HG03575 (cell line): ENCODE measurements at regions not wholly inside any gene's neighbourhood (a gene's known extent, or its start where the extent isn't known, plus 50 kb on each side); places are given as distances from the start of the nearest gene placed in this dataset.
"Not testable (repeated sequence)": the region's sequence is repeated elsewhere in the genome, so short reads cannot be mapped to it uniquely, and the experiment has no call there.

Source experiments
- ATAC-seq: cut with Tn5 transposase; IDR thresholded peaks from one replicate; pipeline ENCODE4 v1.9.1; 2021; ENCODE audit not compliant: unreplicated experiment, insufficient number of reproducible peaks, low FRiP score; ENCODE audit errors: extremely low read depth

DNA sequence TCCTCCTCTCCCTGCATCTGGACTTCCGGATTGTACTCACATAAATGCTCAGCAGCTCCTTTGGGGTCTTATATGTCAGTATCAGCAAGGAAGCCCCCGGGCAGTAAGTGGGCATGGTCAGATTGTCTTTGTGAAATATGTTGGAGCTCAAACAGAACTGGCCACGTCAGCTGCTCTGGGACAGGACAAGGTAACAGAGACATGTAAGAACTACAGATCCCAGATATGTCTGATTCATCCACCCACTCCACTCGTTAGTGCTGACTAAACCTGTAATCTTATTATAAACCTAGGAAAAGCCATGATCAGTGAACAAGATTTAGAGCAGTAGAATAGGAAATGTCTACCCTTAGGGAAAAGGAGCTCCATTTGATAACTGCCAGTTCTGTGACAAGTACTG lies 561.8 kb downstream of the CETN3 start:
- ATAC-seq: no peak

DNA sequence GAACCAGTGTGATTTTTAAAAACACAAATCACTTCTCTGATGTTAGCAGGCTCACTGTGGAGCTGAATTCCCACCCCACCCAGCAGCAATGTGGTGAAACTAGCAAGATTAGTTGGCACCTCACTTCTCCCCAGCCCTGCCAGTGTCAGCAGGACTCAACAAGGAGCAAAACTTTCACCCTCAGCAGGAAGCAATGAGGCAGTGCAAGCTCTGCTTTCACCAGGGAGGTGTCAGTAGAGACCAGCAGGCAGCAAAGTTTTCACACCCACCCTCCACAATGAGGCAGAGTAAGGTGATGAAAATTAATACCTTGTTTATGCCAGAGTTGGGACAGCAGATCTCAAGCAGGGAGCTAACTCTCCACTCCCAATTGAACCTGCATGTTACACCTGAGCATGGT lies 565.0 kb downstream of the CETN3 start:
- ATAC-seq: no peak

DNA sequence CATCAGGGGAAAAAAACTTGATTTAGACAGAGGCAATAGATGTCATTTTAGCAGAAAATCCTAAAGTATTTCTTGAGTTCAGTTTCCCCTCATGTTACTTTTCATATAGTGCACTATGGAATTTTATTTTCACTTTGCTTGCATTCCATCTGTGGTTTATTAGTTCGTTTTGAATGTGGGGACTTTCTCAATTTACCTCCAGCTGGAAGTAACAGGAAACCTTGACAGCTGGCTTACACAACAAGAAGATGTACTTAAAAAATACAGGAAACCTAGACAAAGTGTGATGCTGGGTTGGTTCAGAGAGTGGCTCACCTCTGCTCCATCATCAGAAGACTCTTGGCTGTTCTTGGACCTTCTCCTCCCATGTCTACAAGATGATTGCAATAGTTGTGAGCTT lies 567.0 kb downstream of the CETN3 start:
- ATAC-seq: no peak

DNA sequence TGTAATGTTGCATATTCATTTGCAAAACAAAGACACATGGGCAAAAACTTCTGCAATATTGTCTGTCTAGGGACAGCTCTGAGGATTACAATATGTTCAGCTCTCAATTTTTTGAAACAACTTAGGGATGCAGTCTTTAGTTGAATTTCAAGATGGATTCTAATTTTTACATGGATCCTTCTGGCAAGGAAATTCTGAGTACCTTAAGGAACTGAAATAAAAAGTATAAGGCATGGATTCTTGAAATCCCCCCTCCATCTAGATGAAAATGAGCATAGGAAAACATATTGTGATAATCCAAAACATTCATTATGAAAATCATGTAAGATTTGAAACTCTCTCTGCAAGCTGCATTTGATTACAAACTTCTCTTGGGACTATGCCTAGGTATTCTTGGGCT lies 568.6 kb downstream of the CETN3 start:
- no peak for ATAC-seq

DNA sequence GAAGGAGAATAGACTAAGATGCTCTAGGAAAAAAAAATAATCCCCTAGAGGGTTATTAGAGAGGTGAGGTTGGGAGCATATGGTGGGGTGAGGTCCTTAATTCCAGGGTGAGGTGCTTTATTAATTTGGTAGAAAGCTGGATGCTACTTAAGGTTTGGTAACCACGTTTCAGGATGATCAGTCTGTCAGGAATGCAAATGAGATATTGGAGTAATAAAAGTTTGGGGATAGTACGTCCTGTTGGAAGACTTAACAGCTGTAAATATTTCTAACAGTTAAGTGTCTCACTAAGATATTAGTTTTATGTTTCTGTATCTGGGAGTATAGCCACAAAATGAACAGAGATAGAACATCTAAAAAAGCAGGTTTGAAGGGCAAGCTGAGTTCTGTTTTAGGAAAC lies 578.9 kb downstream of the CETN3 start:
- no peak for ATAC-seq

DNA sequence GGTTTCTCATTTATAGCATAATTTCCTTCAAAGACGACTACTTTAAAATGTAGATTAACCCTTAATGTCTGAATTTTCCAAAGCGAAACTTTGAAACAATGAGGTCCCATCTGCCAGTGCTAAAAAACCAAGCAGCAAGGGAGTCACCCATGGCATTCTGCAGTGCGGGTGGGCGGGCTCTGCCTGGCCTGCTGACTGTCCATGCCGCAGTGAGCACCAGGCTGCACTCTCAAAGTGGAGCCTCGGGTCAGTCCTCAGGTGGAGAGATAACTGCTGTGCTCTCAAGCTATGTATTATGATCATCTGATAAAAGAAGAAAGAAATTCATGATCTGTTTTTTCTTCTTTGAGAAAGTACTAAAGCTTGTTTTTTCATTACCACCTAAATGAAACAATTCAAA lies 581.6 kb downstream of the CETN3 start:
- no peak for ATAC-seq

DNA sequence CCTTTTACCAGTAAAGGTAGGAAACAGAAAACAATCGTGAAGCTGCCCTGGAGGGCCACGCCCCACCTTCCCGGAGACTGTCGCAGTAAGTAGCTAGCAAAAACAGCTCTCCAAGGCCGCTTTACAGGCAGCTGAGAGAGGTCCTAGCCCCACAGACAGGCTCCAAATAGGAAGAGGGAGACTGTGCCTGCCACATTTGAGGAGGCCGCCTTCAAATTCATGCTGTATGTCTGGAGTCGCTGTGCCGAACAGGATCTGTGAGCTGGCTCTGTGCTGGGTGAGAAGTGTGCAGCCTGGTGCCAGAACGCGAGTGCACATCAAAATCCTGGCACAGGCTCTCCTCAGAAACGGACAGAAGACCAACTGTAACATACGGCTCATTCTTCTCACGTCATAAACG lies 582.2 kb downstream of the CETN3 start:
- no peak for ATAC-seq

DNA sequence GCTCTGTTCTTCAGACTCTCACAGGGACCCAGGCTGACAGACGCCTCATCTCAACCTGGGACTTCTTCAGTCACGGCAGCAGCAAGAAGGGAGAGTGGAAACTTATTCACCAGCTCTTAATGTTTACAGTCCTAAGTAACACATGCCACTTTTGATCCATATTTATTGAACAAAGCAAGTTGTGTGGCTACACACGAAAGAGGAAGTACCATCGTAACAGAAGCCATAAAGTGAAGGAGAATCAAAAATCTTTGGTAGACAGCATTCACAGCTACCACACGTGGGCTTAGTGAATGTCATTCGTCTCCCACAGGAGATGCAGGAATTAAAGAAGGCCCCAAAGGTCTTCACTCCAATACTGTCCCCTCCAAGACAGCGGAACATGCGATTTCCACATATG lies 582.6 kb downstream of the CETN3 start:
- no peak for ATAC-seq

DNA sequence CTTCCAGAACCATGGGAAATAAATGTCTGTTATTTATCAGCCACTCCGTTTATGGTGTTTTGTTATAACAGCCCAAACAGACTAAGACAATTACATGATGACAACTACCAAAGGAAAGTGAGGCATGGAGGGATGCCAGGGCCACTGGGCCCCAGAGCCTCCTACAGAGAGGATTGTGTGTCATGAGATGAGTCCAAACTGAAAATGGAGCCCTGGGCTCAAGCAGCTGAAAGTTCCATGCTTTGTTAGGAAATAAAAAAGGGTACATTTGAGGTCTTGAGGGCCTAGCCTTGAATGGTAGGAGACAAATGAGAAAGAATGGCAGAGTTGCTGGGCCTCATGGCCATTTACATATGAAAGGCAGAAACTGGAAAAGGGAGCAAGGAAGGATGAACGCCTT lies 586.5 kb downstream of the CETN3 start:
- ATAC-seq: no peak

DNA sequence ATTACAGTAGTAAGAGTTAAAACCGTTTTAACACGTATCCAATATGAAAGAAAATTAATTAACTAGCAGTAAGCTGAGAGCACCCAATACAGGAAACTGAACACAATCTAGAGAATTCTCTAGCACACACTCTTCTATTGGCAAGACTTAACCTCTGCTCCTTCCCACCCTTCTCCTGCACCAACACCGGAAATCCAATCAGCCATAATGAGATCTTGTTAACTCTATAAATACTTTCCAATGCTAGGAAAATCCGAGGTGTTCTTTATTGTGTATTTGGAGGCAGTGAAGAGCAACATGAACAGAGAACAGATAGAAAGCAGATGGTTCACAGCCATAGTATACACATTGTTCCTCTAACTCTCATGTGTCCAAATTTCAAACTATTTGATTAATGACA lies 591.7 kb downstream of the CETN3 start:
- no peak for ATAC-seq

DNA sequence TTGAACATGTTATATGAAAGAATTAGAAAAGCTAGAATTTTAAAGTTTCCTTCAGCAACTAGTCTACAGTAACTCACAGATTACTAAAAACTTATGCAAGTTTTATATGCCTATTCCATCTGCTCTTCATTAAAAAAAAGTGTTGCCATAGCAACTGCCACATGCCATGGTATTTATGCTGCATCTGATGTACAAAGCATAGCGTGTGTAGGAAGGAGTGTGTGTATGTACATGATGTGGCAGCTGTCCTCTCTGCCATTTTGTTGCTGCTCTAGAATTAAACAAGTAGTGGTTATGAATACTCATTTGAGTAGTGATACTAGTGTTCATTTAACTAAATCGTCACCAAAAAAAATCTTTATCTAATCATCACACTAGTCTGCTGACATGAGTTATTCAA lies 593.5 kb downstream of the CETN3 start:
- no peak for ATAC-seq

DNA sequence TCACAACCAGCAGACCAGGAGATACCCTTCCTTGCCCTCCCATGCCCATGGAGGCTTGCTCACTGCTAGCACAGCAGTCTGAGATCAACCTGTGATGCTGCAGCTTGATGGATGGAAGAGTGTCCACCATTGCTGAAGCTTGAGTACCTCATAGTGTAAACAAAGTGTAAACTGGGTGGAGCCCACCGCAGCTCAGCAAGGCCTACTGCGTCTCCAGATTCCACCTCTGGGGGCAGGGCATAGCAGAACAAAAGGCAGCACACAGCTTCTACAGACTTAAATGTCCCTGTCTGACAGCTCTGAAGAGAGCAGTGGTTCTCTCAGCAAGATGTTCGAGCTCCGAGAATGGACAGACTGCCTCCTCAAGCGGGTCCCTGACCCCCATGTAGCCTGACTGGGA lies 608.8 kb downstream of the CETN3 start:
- ATAC-seq: not testable (repeated sequence)

DNA sequence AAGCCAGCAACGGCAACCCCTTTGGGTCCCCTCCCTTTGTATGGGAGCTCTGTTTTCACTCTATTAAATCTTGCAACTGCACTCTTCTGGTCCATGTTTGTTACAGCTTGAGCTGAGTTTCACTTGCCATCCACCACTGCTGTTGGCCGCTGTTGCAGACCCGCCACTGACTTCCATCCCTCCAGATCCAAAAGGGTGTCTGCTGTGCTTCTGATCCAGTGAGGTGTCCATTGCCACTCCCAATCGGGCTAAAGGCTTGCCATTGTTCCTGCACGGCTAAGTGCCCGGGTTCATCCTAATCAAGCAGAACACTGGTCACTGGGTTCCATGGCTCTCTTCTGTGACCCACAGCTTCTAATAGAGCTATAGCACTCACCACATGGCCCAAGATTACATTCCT lies 615.1 kb downstream of the CETN3 start:
- ATAC-seq: not testable (repeated sequence)

DNA sequence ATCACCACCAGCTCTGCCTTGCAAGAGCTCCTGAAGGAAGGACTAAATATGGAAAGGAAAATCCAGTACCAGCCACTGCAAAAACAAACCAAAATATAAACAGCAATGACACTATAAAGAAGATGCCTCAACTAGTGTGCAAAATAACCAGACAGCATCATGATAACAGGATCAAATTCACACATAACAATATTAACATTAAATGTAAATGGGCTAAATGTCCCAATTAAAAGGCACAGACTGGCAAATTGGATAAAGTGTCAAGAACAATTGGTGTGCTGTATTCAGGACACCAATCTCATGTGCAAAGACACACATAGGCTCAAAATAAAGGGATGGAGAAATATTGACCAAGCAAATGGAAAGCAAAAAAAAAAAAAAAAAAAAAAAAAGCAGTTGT lies 629.8 kb downstream of the CETN3 start:
- not testable (repeated sequence) for ATAC-seq

DNA sequence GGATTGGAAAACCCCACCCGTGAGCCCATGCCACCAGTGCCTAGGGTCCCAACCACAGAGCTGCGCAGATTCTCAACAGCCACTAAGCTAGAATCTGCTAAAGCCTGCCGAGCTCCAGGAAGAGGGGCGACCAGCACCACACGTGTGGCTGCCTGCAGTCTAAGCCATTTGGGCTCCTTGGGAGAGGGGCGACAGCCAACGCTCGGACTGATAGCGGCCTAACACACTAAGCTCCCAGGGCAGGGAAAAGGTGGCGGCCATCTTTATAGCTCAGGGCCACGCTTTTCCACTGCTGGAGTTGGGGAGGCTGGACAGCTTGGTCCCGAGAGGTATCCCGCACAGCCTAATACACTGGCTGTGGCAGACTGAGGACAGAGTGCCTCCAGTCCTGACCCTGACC lies 631.8 kb downstream of the CETN3 start:
- ATAC-seq: no peak

DNA sequence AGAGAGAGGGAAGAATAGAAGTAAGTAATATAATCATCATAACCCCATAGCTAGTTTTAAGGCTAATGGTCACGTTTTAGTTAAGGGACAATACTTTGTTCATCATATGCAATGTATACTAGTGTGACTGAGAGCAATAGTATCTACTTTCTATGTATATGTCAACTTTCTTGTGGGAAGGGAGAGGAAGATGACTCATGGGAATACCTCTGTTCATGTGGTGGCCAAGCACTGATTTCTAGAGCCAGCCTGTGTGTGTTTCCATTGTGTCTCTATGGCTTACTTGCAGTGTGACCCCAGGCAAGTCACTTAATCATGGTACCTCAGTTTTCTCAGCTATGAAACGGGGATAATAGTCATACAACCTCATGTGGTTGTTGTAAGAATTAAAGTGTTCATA lies 639.6 kb downstream of the CETN3 start:
- ATAC-seq: no peak

DNA sequence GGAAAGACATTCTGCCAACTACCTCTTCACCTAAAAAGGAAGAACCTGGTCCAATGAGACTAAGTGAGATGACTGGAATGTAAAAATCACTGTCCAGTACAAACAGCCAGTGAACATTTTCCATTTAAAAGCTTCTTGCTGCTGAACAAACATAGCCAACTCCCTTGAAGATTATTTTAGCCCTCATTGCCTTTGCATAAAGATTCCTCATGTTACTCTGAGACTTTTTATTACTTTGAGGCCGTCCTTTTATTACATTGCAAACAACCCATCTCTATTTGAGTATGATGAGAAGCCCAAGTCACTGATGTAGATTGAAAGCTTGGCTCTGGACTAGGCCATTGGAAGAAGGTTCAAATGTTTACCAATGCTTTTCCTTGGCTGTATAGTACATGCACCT lies 649.8 kb downstream of the CETN3 start:
- no peak for ATAC-seq

DNA sequence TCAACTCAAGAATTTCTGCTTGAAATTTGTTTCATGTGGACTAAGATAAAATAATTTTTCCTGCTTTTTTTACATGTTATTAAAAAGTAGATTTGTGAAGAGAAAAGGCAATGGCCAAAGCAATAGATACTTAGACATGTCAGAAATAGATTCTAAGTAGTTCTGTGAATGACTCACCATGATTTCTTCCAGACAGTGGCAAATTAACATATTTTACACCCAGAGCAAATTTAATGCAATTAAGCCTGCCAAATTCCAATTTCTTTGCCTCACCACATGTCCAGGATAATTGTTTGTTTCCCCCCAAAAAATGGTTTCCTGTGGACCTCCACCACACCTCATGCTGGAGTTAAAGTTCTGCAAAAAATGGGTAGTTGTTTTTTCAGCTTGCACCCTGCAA lies 651.4 kb downstream of the CETN3 start:
- no peak for ATAC-seq

DNA sequence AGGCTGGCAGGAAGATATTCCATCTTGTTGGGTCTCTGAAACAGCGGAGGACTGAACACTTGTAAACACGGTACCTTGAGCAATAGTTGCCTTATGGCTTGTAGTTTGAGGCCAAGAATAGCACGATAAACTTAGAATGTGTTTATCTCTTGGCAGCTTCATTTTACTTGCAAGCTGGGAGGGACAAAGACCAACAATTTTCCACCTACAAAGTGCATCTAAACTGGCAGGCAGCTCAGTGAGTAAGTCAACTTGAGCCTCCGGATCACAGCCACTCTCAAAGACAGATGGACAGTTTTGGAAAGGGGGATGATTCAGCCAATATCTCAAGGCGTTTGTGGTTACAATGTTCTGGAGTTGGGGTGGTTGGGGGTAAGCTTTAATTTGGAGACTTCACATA lies 652.6 kb downstream of the CETN3 start:
- ATAC-seq: no peak

DNA sequence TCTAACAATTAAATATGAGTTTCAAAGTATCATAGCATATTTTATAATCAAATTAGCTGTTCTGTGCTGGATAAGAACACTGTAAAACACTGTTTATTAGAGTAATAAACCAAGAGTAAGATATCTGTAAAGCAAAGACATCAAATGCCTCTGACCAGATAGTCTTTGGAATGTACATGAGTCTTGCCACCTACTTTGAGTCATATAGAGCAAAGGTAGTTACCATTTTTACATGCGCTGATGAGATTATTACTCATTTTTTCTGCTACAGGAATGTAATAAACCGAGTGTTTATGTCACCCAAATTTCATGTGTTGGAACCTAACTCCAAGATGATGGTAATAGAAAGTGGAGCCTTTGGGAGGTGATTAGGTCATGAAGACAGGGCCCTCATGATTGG lies 654.5 kb downstream of the CETN3 start:
- no peak for ATAC-seq

DNA sequence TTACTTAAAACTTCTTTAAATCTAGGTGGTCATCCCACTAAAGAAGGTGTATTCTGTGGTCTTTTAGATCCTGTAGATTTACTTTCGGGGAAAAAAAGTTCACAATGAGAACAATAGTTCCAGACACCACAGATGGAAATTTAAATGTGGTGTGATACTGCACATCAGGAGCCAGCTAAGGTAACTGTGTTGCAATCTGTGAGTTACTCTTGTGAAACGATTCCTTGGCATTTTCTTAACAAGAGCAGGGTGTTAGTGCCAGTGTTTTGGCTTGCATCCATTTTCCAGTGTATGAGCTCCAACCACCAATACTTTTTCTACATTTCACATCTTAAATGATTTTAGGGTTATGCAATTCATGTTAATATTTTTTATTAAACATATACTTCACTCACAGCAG lies 674.5 kb downstream of the CETN3 start:
- no peak for ATAC-seq

DNA sequence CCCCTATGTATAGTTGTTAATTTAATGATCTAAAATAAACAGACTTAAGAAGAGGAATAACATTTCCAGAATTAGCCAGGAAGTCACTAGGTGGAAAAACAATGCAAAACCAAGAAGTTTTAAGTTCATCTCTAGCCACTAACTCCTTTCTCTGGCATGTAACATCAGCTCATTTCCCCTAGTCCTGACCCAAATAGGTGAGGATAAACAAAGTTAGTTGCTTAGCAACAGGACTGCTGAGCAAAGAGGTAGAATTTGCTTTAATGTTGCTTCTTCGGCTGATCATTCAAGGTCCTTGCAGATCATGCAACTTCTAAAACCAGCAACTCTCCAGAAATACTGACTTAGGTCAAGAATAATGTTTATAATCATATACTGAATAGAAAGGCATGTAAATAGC lies 675.8 kb downstream of the CETN3 start:
- ATAC-seq: no peak
